Chondrocyte (in vitro differentiated cells): ENCODE measurements at regions not wholly inside any gene's neighbourhood (a gene's known extent, or its start where the extent isn't known, plus 50 kb on each side); places are given as distances from the start of the nearest gene placed in this dataset.
A peak's percentile ranks its signal among the peaks of the same experiment; 100 is the strongest.

Source experiments
- DNase-seq: peaks from one replicate; pipeline ENCODE4 v3.0.0; 2021; ENCODE audit warnings: mixed read lengths, low spot score
- H3K27ac Mint-ChIP-seq: one replicate; pipeline ENCODE4 v1.8.0; 2021; ENCODE audit warnings: mild to moderate bottlenecking, moderate library complexity, mixed read lengths; ENCODE audit not compliant: unreplicated experiment
- H3K27me3 Mint-ChIP-seq: 2 replicates; pipeline ENCODE4 v1.8.0; 2021; ENCODE audit warnings: low read depth, mixed read lengths
- H3K36me3 Mint-ChIP-seq: 2 replicates; pipeline ENCODE4 v1.8.0; 2021; ENCODE audit warnings: low read depth, mixed read lengths
- H3K4me1 Mint-ChIP-seq: 2 replicates; pipeline ENCODE4 v1.8.0; 2021; ENCODE audit warnings: low read depth, mild to moderate bottlenecking, mixed read lengths
- H3K4me3 Mint-ChIP-seq: one replicate; pipeline ENCODE4 v1.8.0; 2021; ENCODE audit warnings: mild to moderate bottlenecking, moderate library complexity, mixed read lengths; ENCODE audit not compliant: unreplicated experiment
- H3K9me3 Mint-ChIP-seq: 2 replicates; pipeline ENCODE4 v1.8.0; 2021; ENCODE audit warnings: low read depth, mixed read lengths
- TF ChIP-seq, protein P1 (sequence below): fragments of 200-600 bp; sonication (generic); IDR thresholded peaks from 2 replicates; pipeline ENCODE4 v1.5.0; 2021; ENCODE audit warnings: antibody characterized with exemption, mild to moderate bottlenecking, moderate library complexity

DNA sequence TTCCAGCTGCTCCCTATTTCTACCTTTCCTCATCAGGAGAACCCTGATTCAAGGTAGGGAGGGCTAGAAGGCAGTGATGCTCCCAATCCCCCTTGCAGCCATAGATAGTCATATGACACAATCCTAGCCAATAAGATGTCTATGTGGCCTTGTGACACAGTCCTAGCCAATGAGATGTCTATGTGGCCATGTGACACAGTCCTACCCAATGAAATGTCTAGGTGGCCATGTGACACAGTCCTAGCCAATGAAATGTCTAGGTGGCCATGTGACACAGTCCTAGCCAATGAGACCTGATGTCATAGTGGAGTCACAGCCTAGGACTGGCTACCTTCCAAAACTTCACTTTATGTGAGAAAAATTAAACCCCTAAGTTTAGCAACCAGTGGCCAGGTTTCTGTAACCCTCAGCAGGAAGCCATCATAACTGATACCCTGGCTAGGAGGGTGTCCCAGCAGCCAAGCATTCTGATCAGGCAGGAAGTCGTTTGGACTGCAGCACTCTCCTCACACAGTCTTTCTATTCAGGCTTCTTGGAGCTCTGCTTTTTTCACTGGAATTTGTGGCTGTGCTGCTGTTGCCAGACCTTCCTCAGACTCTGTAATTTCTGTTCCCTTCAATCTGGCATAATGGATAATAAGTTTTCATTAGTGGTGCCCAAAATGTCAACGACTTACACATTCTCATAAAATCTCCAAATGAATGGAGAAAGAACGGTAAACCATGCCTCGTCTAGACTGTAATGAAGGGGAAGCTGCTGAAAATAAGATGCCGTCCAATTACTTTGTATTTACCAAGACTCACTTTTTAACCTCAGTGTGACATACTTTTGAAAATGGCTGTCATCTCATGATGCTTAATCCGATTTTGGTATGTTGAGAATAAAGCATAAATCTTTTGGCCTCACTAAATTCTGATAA lies 165.0 kb upstream of the NCKAP5 start:
- no peaks in the 10 kb centered on the region for H3K27me3 Mint-ChIP-seq
- TF ChIP-seq, protein P1, sequence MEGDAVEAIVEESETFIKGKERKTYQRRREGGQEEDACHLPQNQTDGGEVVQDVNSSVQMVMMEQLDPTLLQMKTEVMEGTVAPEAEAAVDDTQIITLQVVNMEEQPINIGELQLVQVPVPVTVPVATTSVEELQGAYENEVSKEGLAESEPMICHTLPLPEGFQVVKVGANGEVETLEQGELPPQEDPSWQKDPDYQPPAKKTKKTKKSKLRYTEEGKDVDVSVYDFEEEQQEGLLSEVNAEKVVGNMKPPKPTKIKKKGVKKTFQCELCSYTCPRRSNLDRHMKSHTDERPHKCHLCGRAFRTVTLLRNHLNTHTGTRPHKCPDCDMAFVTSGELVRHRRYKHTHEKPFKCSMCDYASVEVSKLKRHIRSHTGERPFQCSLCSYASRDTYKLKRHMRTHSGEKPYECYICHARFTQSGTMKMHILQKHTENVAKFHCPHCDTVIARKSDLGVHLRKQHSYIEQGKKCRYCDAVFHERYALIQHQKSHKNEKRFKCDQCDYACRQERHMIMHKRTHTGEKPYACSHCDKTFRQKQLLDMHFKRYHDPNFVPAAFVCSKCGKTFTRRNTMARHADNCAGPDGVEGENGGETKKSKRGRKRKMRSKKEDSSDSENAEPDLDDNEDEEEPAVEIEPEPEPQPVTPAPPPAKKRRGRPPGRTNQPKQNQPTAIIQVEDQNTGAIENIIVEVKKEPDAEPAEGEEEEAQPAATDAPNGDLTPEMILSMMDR = no peak
- peak overlapping the region; percentile 6 for H3K27ac Mint-ChIP-seq
- no peak for DNase-seq
- no peak overlapping the region for H3K4me3 Mint-ChIP-seq
- H3K4me1 Mint-ChIP-seq = peaks cover 35% of the 10 kb centered on the region
- no peaks in the 10 kb centered on the region for H3K9me3 Mint-ChIP-seq
- no peaks in the 10 kb centered on the region for H3K36me3 Mint-ChIP-seq

DNA sequence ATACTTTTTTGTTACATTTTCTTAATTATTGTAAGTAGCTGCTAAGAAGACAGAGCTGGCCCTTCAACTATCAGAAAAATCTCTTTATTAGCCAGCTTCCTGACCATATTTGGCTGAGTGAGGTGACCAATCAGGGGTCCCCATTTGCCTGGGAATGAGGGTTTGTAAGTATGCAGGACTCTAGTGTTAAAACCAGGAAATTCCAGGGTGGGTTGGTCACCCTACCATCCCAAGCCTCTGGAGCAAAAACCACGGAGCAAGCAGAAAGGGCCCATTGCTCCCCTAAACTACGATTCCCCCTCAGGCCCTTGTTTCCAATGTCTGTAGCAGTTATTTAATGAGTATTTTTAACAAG lies 165.6 kb upstream of the NCKAP5 start:
- Mint-ChIP-seq H3K27ac (peak overlapping the region; percentile 6), H3K36me3 (no peaks in the 10 kb centered on the region), H3K4me3 (no peak overlapping the region), H3K4me1 (peaks cover 35% of the 10 kb centered on the region), H3K9me3 (no peaks in the 10 kb centered on the region), H3K27me3 (no peaks in the 10 kb centered on the region)
- DNase-seq = no peak
- TF ChIP-seq, protein P1 = no peak

DNA sequence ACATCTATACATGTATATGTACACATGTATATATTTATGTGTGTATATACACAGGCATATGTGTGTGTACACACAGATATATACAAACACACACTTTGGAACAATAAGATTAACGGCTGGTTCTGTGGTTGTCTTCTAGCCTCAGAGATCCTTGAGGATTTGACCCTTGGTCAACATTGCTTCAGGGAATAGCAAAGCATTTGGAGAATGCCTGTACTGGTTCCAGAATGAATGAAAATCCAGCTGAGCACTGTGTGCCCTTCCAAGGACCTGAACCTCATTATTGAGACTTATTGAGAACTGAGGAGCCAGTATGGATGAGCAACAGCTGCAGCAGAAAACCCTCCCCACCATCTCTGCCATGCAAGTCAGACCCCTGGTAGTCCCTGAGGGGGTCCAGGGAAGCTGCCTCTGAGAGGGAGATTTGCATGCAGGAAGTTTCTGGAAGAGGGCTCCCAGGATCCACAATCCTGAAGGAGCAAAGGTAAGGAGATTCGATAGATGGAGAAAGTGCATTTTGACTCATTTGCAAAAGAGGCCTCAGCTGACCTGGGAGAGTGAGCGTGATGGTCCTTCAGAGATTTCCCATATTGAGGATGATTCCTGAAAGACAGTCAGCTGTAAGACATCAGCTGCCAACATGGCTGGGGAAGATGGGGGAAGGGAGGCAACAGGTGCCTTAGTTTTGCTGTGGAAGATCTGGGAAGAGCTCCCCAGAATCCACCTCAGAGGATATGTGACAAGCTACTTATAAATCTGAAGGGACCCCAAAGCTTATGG lies 166.6 kb upstream of the NCKAP5 start:
- DNase-seq = no peak
- H3K36me3 Mint-ChIP-seq = no peaks in the 10 kb centered on the region
- H3K4me1 Mint-ChIP-seq = peaks cover 35% of the 10 kb centered on the region
- H3K27me3 Mint-ChIP-seq = no peaks in the 10 kb centered on the region
- peak overlapping the region; percentile 39 for H3K27ac Mint-ChIP-seq
- H3K4me3 Mint-ChIP-seq = no peak overlapping the region
- no peaks in the 10 kb centered on the region for H3K9me3 Mint-ChIP-seq
- TF ChIP-seq, protein P1 = no peak

DNA sequence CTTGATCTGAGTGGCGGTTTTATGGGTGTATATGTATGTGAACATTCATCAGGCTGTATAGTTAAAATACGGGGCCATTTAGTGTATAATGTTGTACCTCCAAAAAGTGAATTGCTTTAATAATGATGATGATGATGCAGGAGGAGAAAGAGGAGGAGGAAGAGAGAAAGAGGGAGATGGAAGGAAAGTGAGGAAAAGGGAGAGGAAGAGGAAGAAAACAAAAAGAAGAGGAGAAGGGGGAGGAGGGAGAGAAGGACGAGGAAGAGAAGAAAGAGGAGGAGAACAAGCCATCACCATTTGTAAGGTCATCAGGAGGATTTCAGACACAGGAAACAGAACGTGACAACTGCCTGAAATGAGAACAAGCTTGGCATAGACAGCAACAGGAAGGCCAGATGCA lies 168.4 kb upstream of the NCKAP5 start:
- TF ChIP-seq, protein P1 = no peak
- Mint-ChIP-seq H3K4me3 (no peak overlapping the region), H3K36me3 (no peaks in the 10 kb centered on the region), H3K9me3 (no peaks in the 10 kb centered on the region), H3K4me1 (peaks cover 35% of the 10 kb centered on the region), H3K27ac (no peak overlapping the region), H3K27me3 (no peaks in the 10 kb centered on the region)
- DNase-seq = no peak

DNA sequence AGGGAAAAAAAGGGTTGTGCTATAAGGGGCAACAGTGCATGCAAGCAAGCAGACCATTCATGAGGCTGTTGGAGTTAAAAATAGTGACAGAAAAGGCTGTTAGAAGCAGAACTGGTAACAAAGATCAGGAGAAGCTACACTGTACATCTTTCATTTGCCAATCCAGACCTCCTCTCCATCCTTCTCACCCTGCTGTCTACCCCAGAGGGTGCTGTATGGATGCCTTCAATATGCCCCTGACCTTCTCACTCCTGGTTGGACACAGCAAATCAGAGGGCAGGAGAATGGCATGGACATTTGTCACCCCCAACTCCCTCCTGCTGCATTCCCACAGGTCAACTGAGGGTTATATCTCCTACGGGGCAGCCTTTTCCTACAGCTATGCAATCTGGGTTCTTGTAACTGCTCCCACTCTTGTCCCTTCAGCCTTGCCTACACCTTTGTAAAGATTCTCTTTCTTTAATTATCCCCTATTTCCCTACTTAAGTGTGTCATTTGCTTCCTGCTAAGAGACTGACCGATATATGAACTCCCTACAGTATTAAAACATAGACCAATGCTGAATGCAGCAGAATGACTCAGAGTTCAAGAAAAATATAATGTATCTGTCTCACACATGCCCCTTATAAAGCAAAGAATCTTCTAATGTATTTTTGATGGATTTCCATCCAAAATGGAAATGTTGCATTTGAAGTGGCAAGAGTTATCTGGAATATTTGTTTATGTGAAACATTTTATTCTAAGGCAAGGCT lies 169.2 kb upstream of the NCKAP5 start:
- DNase-seq = no peak
- peaks cover 35% of the 10 kb centered on the region for H3K4me1 Mint-ChIP-seq
- no peaks in the 10 kb centered on the region for H3K27me3 Mint-ChIP-seq
- H3K27ac Mint-ChIP-seq = no peak overlapping the region
- no peak overlapping the region for H3K4me3 Mint-ChIP-seq
- H3K9me3 Mint-ChIP-seq = no peaks in the 10 kb centered on the region
- TF ChIP-seq, protein P1 = no peak
- H3K36me3 Mint-ChIP-seq = no peaks in the 10 kb centered on the region
